Neural cell (in vitro differentiated cells): ENCODE measurements at regions not wholly inside any gene's neighbourhood (a gene's known extent, or its start where the extent isn't known, plus 50 kb on each side); places are given as distances from the start of the nearest gene placed in this dataset.

ENCODE experiments used
- CTCF ChIP-seq: fragments of 450-650 bp; IDR thresholded peaks from 2 replicates; pipeline ENCODE4 v1.5.1; 2014; ENCODE audit warnings: antibody characterized with exemption, mild to moderate bottlenecking, moderate library complexity; ENCODE audit not compliant: poor library complexity, severe bottlenecking
- EZH2 ChIP-seq: fragments of 200-600, 300-800 bp; shearing (Covaris generic), sonication (generic); IDR thresholded peaks from 2 replicates; pipeline ENCODE4 v1.6.1; 2014; ENCODE audit warnings: antibody characterized with exemption, low read length, borderline replicate concordance, mild to moderate bottlenecking; ENCODE audit not compliant: insufficient read depth, poor library complexity, severe bottlenecking
- POLR2AphosphoS5 ChIP-seq: IDR thresholded peaks from 2 replicates; pipeline ENCODE4 v1.6.1; 2012
- RAD21 ChIP-seq: fragments of 450-650 bp; conservative IDR thresholded peaks from 2 replicates; pipeline ENCODE4 v1.6.1; 2014; ENCODE audit warnings: antibody characterized with exemption, mild to moderate bottlenecking, moderate library complexity
- TAF1 ChIP-seq: IDR thresholded peaks from 2 replicates; pipeline ENCODE4 v1.6.1; 2012; ENCODE audit warnings: low read depth

- no peak for TF ChIP-seq EZH2
- TF ChIP-seq CTCF = no peak
- TF ChIP-seq TAF1 = peak; percentile 3
- no peak for TF ChIP-seq POLR2AphosphoS5
- TF ChIP-seq RAD21 = no peak
These were observed 65.3 kb downstream of the EFNB1 start for GRCh38 chrX:68894142-68894512.
